B cell (primary cell): ENCODE measurements at regions not wholly inside any gene's neighbourhood (a gene's known extent, or its start where the extent isn't known, plus 50 kb on each side); places are given as distances from the start of the nearest gene placed in this dataset.

Source experiments
- CTCF ChIP-seq: fragments of 200-600 bp; IDR thresholded peaks from one replicate; pipeline ENCODE4 v1.8.0; 2022; ENCODE audit warnings: antibody characterized with exemption, mild to moderate bottlenecking
- EZH2 ChIP-seq: IDR thresholded peaks from 2 replicates; pipeline ENCODE4 v1.6.1; 2012; ENCODE audit warnings: borderline replicate concordance, low read depth, mild to moderate bottlenecking, moderate library complexity, low read length; ENCODE audit not compliant: insufficient read depth, poor library complexity, severe bottlenecking

- TF ChIP-seq CTCF (no peak), EZH2 (no peak)
Measured at GRCh38 chr4:45122406-45122805, 396.1 kb upstream of the GNPDA2 start.
